Epidermal melanocyte (primary cell): ENCODE measurements at regions not wholly inside any gene's neighbourhood (a gene's known extent, or its start where the extent isn't known, plus 50 kb on each side); places are given as distances from the start of the nearest gene placed in this dataset.
A peak's percentile ranks its signal among the peaks of the same experiment; 100 is the strongest.
"Not testable (repeated sequence)": the region's sequence is repeated elsewhere in the genome, so short reads cannot be mapped to it uniquely, and the experiment has no call there.

Experiments used
- DNase-seq: peaks from one replicate; pipeline ENCODE4 v3.0.0; 2011; ENCODE audit warnings: low spot score; ENCODE audit not compliant: insufficient read length

DNA sequence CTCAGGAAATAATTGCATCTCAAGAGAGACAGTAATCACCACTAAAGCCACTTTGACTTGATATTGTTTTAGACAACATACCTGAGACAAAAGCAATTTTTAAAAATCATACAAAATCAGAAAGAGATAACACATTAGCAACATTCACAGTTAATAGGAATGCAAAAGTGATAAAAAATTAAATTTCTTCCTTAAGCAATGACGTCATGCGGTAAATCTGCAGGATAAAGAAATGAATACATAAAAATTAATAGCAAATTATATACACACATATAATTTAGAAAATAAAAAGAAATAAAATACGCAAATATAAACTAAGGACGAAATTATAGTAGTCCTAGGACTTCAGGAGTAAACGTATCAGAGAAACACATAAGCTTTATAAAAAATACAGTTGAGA lies 866.5 kb upstream of the PRKX start:
- DNase-seq = no peak

DNA sequence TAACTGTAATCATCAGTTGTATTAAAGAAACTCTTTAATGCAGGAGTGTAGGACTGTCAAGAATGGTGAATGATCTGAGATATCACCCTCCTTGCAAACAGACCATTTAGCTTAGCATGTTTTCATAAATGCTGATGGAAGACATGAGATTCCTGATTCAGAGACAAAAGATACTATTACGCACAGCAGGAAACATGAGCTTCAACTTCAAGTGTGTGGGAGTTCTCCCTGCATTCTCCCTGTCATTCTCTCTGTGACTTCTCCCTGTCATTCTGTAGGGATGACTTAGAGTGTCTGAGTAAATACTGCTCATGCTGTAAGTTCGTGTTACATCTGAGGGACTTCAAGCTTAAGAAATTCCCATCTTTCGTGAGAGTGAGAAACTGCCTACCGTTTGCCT lies 866.0 kb upstream of the PRKX start:
- no peak for DNase-seq

DNA sequence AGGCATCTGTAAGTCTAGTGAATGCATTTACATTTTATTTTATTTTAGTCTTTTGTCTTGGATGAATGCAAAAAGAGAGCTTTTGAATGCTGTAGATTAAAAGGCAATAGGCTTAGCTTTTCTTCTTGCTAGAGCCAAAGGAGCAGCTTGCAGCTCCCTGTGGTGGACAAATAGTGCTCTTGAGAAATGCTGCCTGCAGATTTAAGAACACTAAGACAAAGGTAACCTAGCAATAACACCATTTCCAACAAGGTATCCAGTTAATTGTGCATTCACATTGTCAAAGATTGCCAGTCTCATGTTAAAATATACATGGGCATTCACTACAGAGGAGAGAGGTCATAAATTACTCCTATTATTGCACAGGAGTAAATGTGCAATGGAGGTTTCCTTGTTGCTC lies 859.2 kb upstream of the PRKX start:
- no peak for DNase-seq

DNA sequence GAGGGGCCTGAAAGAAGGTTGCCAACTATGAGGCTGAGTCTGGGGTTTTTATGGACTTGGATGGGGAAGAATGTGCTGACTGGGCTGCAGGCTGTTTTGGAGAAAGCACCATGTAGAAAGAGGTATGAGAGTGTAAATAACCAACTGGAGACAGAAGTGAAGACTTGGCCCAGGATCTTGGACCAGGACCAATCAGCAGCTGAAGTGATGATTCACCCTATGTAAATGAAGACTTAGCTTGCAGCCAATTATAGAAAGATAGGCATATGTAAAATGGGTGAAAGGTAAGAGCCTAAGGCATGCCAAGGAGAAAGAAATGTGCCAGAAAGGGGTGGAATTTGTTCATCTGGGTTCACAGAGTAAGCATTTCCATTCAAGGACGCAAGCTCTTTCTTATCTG lies 856.7 kb upstream of the PRKX start:
- no peak for DNase-seq

DNA sequence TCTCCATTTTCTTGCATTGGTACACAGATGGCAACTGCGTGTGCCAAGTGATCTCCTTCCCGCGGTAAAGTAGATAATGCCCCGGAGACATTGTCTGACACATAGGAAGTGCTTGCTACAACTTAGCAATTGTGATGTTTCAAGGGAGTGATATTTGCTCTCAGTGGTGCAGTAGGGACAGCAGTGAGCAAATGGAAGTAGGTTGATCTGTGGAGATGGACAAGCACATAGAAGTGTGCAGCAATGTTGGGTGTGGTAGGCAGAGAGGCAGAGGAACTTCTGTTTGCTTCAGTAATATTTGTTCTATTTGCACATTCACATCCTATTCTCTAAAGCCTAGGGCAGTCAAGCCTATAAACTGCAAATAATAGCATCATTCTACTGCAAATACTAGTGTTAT lies 846.7 kb upstream of the PRKX start:
- DNase-seq = no peak

DNA sequence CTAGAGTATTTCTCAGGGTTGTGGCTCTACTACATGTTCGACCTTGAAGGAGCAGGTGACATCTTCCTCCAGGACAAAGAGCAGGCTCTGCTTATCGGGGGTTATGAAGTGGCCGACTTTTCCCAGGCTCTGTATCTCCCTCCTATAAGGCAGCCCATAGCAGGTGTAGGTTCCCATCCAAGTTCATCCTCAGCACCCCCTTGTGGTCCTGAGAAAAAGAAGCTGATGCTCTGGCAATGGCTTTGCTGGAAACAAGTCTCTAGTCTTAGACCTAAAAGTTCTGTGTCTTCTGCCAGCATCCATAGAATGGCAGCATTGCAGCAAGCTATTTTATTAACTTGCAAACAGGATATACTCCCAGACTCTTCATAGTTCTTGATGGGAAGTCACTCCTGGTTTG lies 836.6 kb upstream of the PRKX start:
- DNase-seq = no peak

DNA sequence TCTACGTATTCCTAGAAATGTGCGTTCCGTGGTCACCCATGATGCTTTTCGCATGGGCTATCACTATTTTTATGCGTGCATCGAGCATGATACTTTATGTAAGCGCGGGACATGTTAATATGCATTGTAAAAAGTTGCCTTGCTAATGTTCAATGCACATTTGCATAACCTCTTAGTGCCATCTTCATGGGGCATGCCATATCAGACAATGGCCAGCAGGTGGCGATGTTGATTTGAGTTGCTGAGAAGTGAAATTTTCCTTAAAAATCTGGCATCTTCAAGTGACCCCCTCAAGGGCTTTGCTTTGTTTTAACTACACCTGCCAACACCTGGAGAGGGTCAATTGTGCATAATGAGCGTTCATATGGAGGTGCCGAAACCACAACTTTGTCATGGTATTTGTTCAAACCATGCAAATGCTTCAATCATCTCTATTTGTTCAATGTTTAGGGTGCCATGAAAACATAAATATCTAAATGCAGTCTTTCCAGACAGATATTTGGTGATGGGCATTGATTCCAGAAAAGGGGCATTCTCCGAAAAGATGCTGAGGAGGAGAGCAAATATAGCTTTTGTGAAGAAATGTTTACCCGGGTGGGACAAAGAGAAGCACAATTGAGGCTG lies 833.9 kb upstream of the PRKX start:
- DNase-seq = peak; percentile 14

DNA sequence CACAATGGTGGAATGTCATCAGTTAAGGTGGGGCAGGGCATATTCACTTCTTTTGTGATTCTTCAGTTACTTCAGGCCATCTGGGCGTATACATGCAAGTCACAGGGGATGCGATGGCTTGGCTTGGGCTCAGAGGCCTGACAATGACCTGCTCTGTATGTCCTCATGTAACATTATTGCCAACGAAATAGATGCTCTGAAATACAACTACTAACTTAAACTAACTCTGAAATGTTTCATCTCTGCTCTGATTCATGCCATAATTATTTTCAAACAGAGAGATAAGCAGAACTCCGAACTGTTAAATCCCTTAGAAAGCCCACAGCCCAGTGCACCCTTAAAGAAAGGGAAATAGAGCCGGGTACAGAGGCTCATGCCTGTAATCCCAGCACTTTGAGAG lies 832.7 kb upstream of the PRKX start:
- DNase-seq = not testable (repeated sequence)

DNA sequence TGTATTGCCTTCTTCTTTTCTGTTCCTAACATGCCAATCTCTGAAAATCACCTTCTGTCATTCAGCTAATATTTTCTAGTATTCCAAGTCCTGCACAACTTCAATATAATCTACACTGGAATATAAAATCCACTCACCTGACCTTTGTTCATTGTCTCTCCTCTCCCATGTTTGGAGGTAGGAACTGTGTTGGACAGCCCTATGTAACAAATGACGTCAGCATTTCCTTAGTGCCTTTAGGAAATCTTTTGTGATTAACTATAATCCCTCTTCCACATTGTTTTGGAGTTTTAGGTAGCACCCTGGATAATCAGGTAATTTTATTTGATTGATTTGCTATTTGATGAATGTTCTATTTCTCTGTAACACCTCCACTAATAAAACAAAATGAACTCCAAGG lies 814.8 kb upstream of the PRKX start:
- DNase-seq = no peak

DNA sequence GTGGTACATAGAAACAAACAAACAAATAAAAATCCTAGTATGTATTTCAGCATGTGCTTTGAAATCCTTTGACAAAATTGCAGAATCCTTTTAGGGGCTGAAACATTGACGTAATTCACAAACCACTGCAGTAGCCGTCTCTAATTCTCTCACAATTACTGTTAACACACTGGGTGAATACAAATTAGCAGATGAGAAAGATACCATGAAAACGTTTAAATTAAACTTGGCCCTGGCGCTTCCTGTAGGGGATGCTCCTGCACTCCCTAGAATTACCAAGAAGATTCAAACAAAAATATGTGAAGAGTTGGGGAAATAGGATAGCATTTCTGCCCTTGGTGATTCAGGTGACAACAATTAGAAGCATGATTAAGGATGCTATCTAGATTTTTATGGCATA lies 772.5 kb upstream of the PRKX start:
- no peak for DNase-seq

DNA sequence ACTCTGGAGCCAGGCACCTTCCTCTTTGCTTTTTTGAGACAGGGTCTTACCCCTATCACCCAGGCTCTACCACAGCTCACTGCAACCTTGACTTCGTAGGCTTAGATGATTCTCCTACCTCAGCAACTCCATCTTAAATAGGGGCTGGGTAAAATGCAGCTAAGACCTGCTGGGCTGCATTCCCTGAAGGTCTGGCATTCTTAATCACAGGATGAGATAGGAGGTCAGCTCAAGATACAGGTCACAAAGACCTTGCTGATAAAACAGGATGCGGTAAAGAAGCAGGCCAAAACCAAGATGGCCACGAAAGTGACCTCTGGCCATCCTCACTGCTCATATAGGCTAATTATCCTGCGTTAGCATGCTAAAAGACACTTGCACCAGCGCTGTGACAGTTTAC lies 770.8 kb upstream of the PRKX start:
- DNase-seq = no peak

DNA sequence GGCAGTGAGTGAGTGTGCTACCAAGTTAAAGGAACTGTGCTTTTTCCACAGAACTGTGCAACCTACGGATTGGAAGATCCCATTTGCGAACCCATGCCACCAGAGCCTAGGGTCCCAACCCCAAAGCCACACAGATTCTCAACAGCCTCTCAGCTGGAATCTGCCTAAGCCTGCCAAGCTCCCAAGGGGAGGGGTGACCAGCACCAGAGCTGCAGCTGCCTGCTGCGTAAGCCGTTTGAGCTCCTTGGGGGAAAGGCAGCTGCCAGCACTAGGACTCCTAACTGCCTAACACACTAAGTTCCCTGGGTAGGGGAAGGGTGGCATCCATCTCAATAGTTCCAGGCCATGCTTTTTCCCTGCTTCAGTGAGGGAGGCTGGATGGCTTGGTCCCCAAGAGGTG lies 738.1 kb upstream of the PRKX start:
- DNase-seq = no peak

DNA sequence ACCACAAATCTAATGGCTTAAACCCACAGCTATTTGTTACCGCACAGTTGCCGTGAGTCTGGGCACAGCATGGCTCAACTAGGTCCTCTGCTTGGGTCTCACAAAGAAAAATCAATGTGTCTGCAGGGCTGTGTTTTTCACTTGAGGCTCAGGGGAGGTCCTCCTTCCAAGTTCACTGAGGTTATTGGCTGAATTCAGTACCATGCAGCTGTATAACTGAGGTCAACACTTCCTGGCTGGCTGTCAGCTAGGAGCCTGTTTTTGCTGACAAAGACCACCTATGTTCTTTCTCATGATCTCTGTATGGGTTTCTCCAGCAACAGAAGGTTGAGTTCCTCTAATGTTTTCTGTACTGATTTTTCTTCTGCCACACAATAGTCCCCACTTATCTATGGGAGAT lies 736.7 kb upstream of the PRKX start:
- no peak for DNase-seq

DNA sequence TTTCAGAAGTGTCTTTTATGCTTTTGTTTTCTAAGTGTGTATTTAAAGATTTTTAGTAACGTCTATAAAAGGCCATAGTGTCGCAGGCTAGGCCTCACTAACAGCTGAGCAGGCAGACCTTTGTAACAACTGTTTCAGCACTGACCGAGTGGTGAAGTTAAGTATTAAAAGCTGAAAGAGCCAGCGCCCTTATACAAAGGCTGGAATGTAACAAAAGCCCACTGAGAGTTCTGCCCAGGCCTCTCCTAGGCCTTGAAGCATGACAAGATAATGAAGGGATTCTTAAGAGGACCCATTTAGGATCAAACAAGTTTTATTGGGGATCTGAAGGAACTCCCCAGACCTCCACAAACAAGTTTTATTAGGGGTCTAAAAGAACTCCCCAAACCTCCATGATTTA lies 722.5 kb upstream of the PRKX start:
- DNase-seq = no peak

DNA sequence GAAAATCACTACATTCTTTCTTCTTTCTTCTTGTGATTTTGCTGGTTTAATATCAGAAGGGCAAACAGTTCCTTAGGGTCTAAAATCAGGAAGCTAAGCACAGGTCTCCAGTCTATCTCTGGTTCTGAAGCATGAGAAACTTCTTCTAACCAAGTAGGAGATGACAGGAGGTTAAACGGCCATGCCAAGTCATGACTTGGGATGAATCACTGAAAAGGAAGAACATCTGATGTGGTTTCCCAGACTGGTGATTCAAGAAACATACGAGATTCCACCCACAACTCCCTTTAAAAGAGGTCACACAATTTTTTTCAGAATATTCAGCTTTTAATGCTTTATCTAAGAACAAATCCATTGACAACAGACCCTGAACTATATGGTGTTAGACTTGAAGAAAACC lies 684.0 kb upstream of the PRKX start:
- DNase-seq = no peak

DNA sequence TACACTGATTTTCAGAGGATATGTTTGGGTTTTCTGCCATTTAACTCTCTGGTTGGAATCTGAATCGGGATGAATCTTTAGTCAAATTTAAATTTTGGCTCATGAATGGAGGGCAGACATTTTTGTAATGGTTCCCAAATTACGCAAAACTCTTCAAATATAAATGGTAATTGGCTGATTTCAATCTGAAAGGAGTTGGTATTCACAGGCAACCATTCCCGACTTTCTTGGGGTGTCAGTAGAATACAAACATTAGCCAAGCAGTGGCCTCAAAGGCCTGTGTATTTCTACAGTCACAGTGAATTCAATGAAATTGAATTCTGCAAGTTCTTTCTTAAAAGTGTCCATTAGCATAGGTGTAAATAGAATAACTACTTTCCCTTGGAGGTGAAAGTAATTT lies 668.8 kb upstream of the PRKX start:
- DNase-seq = no peak

DNA sequence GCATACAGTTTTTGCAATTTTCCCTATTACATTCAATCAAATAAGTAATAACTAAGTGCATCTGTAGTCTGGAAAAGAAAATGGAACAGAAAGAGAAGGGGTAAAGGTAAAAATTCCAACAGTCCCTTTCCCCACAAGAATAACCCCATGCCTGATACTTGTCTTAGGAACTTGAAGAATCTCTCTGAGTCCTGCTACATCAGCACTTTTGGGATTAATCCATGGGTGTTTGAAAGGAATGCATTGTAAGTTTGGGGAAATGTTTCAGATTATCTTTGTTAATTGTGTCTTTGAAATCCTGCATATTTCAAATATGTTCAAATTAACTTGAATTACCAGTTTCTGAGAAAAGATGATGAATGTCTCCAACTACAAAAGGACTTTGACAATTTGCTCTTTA lies 667.3 kb upstream of the PRKX start:
- DNase-seq = no peak

DNA sequence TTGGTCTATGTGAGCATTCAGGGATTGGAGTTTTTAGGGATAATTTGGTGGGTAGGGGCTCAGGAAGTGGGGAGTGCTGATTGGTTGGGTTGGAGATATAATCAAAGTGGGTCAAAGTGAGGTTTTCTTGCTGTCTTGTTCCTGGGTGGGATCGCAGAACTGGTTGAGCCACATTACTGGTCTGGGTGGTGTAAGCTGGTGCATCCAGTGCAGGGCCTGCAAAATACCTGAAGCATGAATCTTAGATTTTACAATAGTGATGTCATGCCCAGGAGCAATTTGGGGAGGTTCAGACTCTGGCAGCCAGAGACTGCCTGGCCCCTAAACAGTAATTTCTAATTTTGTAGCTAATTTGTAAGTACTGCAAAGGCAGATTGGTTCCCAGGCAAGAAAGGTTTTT lies 665.6 kb upstream of the PRKX start:
- DNase-seq = no peak

DNA sequence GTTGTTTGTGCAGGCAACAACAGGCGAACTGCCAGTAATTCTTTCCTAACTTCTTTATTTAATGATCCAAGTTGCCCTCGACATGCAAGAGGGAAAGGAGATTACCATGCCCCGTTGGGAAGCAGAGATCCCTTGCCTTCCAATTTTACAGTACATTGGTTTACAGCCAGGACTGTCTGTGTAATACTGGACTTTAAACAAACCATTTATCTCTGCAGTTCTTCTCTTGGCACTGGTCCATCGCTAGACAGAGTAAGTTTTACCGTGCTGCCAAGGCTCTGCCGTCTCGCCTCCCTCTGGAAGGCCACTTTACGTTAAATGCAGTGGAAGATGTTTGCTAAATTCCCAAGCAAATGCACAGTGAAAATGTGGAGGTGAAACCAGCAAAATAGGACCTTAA lies 660.3 kb upstream of the PRKX start:
- no peak for DNase-seq

DNA sequence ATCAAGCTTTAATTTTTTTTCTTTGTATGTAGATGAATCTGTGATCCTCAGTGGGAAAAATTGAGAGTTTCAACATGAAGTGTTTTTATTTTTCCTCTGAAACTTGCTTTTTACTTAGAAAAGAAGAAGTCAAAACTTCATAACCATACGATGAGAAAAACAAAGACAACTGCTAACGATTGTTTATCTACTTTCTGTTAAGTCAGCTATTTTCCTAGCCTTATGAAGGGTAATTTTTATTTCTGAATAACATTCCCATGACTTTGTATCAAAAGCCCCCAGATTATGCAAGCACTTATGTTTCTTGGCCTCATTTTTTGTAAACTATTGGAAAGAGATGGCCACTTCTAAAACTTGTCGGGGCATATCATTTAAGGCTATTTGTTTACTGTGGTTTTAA lies 645.1 kb upstream of the PRKX start:
- DNase-seq = no peak

DNA sequence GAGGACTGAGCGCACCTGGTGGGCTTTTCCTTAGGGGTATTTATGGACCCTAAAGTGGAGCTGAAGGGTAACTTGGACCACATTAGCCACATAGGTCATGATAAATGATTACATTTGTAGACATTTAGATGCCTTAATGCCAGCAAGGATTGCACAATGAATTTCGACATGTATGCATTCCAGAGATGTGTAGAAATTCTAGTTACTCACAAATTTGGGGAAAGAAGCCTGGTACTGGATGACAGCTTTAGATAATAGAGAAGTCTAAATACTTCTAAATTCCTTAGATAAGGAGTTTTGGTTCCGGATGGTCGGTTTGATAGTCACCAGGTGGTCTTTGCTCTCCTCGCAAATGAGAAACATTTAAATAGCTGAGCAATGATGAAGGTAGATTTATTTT lies 609.5 kb upstream of the PRKX start:
- no peak for DNase-seq

DNA sequence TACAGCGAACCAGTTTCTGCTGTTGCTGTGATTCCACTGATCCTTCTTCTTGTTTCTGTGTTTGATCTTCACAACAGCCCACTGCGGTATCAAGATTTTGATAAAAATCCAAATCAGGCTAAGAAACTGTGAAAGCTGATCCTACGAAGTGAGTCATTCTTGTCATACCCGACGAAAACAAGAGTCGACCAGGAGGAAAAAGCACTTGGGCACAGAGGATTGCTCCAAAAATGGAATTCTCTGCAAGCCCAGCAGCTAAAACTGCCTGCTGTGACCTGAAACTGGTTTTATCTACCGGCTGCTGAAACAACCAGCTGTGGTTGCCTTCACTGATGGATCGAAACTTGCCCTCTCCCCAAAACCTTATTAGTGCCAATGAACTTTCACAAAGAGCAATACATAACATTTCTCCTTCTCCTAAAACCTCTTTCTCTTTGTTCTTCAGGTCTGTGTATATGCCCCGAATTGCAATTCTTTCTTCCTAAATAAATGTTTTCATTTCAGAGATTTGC lies 607.0 kb upstream of the PRKX start:
- DNase-seq = no peak

DNA sequence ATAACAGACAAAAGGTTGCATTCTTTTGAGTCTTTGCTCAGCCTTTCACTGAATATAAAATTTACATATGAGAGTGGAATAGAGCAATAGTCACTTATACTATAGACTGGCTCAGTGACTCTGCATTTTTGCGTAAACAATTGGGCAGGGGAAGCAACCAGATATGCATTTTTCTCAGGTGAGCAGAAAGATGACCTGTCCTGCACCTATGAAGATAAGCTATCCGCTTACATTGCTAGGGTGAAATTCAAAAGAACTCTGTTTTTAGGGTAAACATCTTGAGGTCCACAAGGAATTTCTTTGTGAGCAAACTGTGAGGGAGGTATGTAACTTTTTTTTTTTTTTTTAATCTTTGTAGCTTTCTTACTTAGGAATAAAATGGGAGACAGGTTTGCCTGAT lies 602.4 kb upstream of the PRKX start:
- DNase-seq = no peak

DNA sequence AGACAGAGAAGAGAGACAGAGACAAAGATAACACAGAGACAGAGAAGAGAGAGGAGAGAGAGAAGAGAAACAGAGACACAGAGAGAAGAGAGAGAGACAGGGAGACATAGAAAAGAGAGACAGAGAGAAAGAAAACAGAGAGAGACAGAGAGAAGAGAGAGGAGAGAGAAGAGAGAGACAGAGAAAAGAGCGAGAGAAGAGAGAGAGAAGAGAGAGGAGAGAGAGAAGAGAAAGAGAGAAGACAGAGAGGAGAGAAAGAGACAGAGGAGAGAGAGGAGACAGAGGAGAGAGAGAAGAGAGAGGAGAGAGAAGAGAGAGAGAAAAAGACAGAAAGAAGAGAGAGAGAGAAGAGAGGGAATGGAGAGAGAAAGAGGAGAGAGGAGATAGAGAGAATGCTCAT lies 601.1 kb upstream of the PRKX start:
- DNase-seq = no peak
